Ishikawa (cell line): ENCODE measurements at regions not wholly inside any gene's neighbourhood (a gene's known extent, or its start where the extent isn't known, plus 50 kb on each side); places are given as distances from the start of the nearest gene placed in this dataset.

Experiments
- CEBPB ChIP-seq: IDR thresholded peaks from 2 replicates; pipeline ENCODE4 v1.6.1; 2012
- CREB1 ChIP-seq: IDR thresholded peaks from 2 replicates; pipeline ENCODE4 v1.6.1; 2012; ENCODE audit warnings: low read depth
- EGR1 ChIP-seq: IDR thresholded peaks from 2 replicates; pipeline ENCODE4 v1.6.1; 2012
- EP300 ChIP-seq: IDR thresholded peaks from 2 replicates; pipeline ENCODE4 v1.6.1; 2012; ENCODE audit warnings: borderline replicate concordance
- FOXM1 ChIP-seq: IDR thresholded peaks from 2 replicates; pipeline ENCODE4 v1.6.1; 2012; ENCODE audit warnings: low read depth, borderline replicate concordance
- MAX ChIP-seq: IDR thresholded peaks from 2 replicates; pipeline ENCODE4 v1.6.1; 2012
- NFIC ChIP-seq: IDR thresholded peaks from 2 replicates; pipeline ENCODE4 v1.6.1; 2012
- RAD21 ChIP-seq: IDR thresholded peaks from 2 replicates; pipeline ENCODE4 v1.6.1; 2012; ENCODE audit warnings: low read depth
- REST ChIP-seq: IDR thresholded peaks from 2 replicates; pipeline ENCODE4 v1.6.1; 2012; ENCODE audit warnings: low read depth, mild to moderate bottlenecking
- TAF1 ChIP-seq: IDR thresholded peaks from 2 replicates; pipeline ENCODE4 v1.6.1; 2012; ENCODE audit warnings: low read depth, mild to moderate bottlenecking
- TCF12 ChIP-seq: IDR thresholded peaks from 2 replicates; pipeline ENCODE4 v1.6.1; 2012; ENCODE audit warnings: low read depth
- TEAD4 ChIP-seq: IDR thresholded peaks from 2 replicates; pipeline ENCODE4 v1.6.1; 2012
- USF1 ChIP-seq: IDR thresholded peaks from 2 replicates; pipeline ENCODE4 v1.6.1; 2012
- YY1 ChIP-seq: IDR thresholded peaks from 2 replicates; pipeline ENCODE4 v1.6.1; 2012; ENCODE audit warnings: low read depth
- ZBTB7A ChIP-seq: IDR thresholded peaks from 2 replicates; pipeline ENCODE4 v1.6.1; 2012; ENCODE audit warnings: low read depth

GRCh38 chr14:38490273-38490672, 234.4 kb upstream of the CLEC14A start:
- TF ChIP-seq TAF1 (no peak), ZBTB7A (no peak), CREB1 (no peak), TCF12 (no peak), FOXM1 (no peak), USF1 (no peak)

GRCh38 chr14:38485026-38485425, 229.1 kb upstream of the CLEC14A start:
- TF ChIP-seq CEBPB (no peak), TAF1 (no peak), USF1 (no peak), NFIC (no peak), EP300 (no peak), TEAD4 (no peak), CREB1 (no peak), YY1 (no peak), RAD21 (no peak), EGR1 (no peak), REST (no peak), MAX (no peak), TCF12 (no peak), ZBTB7A (no peak), FOXM1 (no peak)

GRCh38 chr14:38481952-38482678, 226.2 kb upstream of the CLEC14A start:
- TF ChIP-seq ZBTB7A, result no peak
- no peak for TF ChIP-seq EGR1
- no peak for TF ChIP-seq MAX
- no peak for TF ChIP-seq USF1
- no peak for TF ChIP-seq CEBPB
- no peak for TF ChIP-seq NFIC
- no peak for TF ChIP-seq FOXM1
- TF ChIP-seq RAD21, result no peak
- no peak for TF ChIP-seq EP300
- TF ChIP-seq TCF12, result no peak
- TF ChIP-seq TAF1, result no peak
- TF ChIP-seq REST, result no peak

GRCh38 chr14:38469156-38469555, 213.3 kb upstream of the CLEC14A start:
- TF ChIP-seq YY1 (no peak), EP300 (no peak), CREB1 (no peak), REST (no peak), MAX (no peak), ZBTB7A (no peak)
